NT2/D1 (cell line): ENCODE measurements at regions not wholly inside any gene's neighbourhood (a gene's known extent, or its start where the extent isn't known, plus 50 kb on each side); places are given as distances from the start of the nearest gene placed in this dataset.

Source experiments
- SUZ12 ChIP-seq: IDR thresholded peaks from 2 replicates; pipeline ENCODE4 v1.6.1; 2011; ENCODE audit not compliant: insufficient read length, insufficient read depth; ENCODE audit errors: extremely low read depth
- YY1 ChIP-seq: IDR thresholded peaks from 2 replicates; pipeline ENCODE4 v1.6.1; 2011; ENCODE audit not compliant: insufficient read length, insufficient read depth
- ZNF274 ChIP-seq: IDR thresholded peaks from 2 replicates; pipeline ENCODE4 v1.6.1; 2011; ENCODE audit warnings: mild to moderate bottlenecking, low read depth, low read length

GRCh38 chr13:36550177-36550576 is 117.9 kb downstream of the CCNA1 start:
- TF ChIP-seq SUZ12, result no peak
- no peak for TF ChIP-seq YY1
- no peak for TF ChIP-seq ZNF274
